IMR-90 (cell line): ENCODE measurements at regions not wholly inside any gene's neighbourhood (a gene's known extent, or its start where the extent isn't known, plus 50 kb on each side); places are given as distances from the start of the nearest gene placed in this dataset.
A peak's percentile ranks its signal among the peaks of the same experiment; 100 is the strongest.

Experiments used
- CHD1 ChIP-seq: IDR thresholded peaks from 2 replicates; pipeline ENCODE4 v1.6.1; 2012; ENCODE audit warnings: low read depth, low read length, improper control_type of control experiment
- CTCF ChIP-seq: conservative IDR thresholded peaks from 2 replicates; pipeline ENCODE4 v1.5.1; 2012; ENCODE audit warnings: mild to moderate bottlenecking, low read depth, low read length, improper control_type of control experiment
- MAFK ChIP-seq: IDR thresholded peaks from 2 replicates; pipeline ENCODE4 v1.6.1; 2012; ENCODE audit warnings: low read depth, low read length, improper control_type of control experiment
- MXI1 ChIP-seq: IDR thresholded peaks from 2 replicates; pipeline ENCODE4 v1.6.1; 2012; ENCODE audit warnings: low read depth, mild to moderate bottlenecking, low read length, moderate library complexity, borderline replicate concordance
- NFE2L2 ChIP-seq: fragments of 150-350 bp; IDR thresholded peaks from 2 replicates; pipeline ENCODE4 v1.6.1; 2016; ENCODE audit warnings: low read depth, mild to moderate bottlenecking, low read length
- RCOR1 ChIP-seq: IDR thresholded peaks from 2 replicates; pipeline ENCODE4 v1.6.1; 2012; ENCODE audit warnings: mild to moderate bottlenecking, low read length, improper control_type of control experiment; ENCODE audit not compliant: insufficient replicate concordance
- SMC3 ChIP-seq: fragments of 150-350 bp; IDR thresholded peaks from 2 replicates; pipeline ENCODE4 v1.6.1; 2016; ENCODE audit warnings: low read depth, mild to moderate bottlenecking, antibody characterized with exemption, low read length, moderate library complexity

GRCh38 chrX:95764972-95765451 is 919.6 kb upstream of the DIAPH2 start:
- peak; percentile 45 for TF ChIP-seq CTCF
- no peak for TF ChIP-seq MAFK
- TF ChIP-seq RCOR1, result no peak
- no peak for TF ChIP-seq MXI1
- no peak for TF ChIP-seq NFE2L2
- no peak for TF ChIP-seq SMC3
- TF ChIP-seq CHD1, result no peak
